Transverse colon (tissue), 4 donors: ENCODE measurements at regions not wholly inside any gene's neighbourhood (a gene's known extent, or its start where the extent isn't known, plus 50 kb on each side); places are given as distances from the start of the nearest gene placed in this dataset.

Source experiments
- DNase-seq: peaks from one replicate; pipeline ENCODE4 v3.0.0-alpha.2; 2019
- H3K27ac ChIP-seq, 4 donors: fragments of 200-600 bp; sonication (generic); 2 replicates each; pipeline ENCODE4 v1.5.1; 2016 to 2018; ENCODE audit warnings: inconsistent platforms in 4 of 4
- H3K27me3 ChIP-seq: fragments of 200-600 bp; sonication (generic); 2 replicates; pipeline ENCODE4 v1.5.1; 2017; ENCODE audit warnings: inconsistent platforms
- H3K36me3 ChIP-seq, 4 donors: fragments of 200-600 bp; sonication (generic); 2 replicates each; pipeline ENCODE4 v1.5.1; 2017 to 2019; ENCODE audit warnings: inconsistent platforms in 4 of 4
- H3K4me1 ChIP-seq, 4 donors: fragments of 200-600 bp; sonication (generic); 2 replicates each; pipeline ENCODE4 v1.5.1; 2017 to 2020; ENCODE audit warnings: inconsistent platforms in 4 of 4
- H3K4me3 ChIP-seq, 4 donors: fragments of 200-600 bp; sonication (generic); 1 replicate in 1 of 4; 2 replicates in 3 of 4; pipeline versions ENCODE4 v1.5.1 to v1.6.1; 2017 to 2019; ENCODE audit warnings: inconsistent platforms in 4 of 4
- H3K9me3 ChIP-seq, 2 donors: fragments of 200-600 bp; sonication (generic); 2 replicates each; pipeline ENCODE4 v1.5.1; 2017 to 2019; ENCODE audit warnings: inconsistent platforms in 2 of 2
- EP300 ChIP-seq: sonication (generic); formaldehyde crosslinking; IDR thresholded peaks from one replicate; pipeline ENCODE4 v1.6.1; 2017; ENCODE audit warnings: antibody characterized with exemption, low read depth
- POLR2A ChIP-seq: fragments of 450-650 bp; IDR thresholded peaks from one replicate; pipeline ENCODE4 v1.6.1; 2016; ENCODE audit warnings: antibody characterized with exemption, mild to moderate bottlenecking, moderate library complexity
- POLR2AphosphoS5 ChIP-seq, 3 donors: sonication (generic); formaldehyde crosslinking; IDR thresholded peaks; one replicate each; pipeline ENCODE4 v1.6.1; 2016; ENCODE audit warnings: antibody characterized with exemption in 3 of 3
- WGBS, 2 donors: methylation state at CpG; one replicate each; pipeline ENCODE4 v1.1.5; 2018; ENCODE audit warnings: low coverage in 1 of 2; 5-methylcytosine and 5-hydroxymethylcytosine counted together
- in situ Hi-C, 4 donors: fragments of 200-750 bp; cut with MboI; loops; one replicate each; pipeline versions ENCODE4 v1.15.0 to v1.15.1; 2017; ENCODE audit warnings: low sequenced_read_pairs in 3 of 4, low pct_ligation_motif_present in 1 of 4, low pct_unique_long_range_greater_than_20kb in 1 of 4
- intact Hi-C: fragments of 100-400 bp; cut with DNase I; formaldehyde crosslinking; loops from one replicate; pipeline ENCODE4 v1.15.1; 2023; ENCODE audit warnings: low total_unique reads
- TF ChIP-seq, protein P1 (sequence below), 5 experiments: fragments of 200-600 bp in 3 of 5; fragments of 450-650 bp in 2 of 5; sonication (generic) in 3 of 5; IDR thresholded peaks; 1 replicate in 2 of 5; 2 replicates in 3 of 5; pipeline ENCODE4 v1.5.1; 2016 to 2017; ENCODE audit warnings: antibody characterized with exemption in 5 of 5, inconsistent platforms in 3 of 5, mild to moderate bottlenecking in 2 of 5, moderate library complexity in 1 of 5

DNA sequence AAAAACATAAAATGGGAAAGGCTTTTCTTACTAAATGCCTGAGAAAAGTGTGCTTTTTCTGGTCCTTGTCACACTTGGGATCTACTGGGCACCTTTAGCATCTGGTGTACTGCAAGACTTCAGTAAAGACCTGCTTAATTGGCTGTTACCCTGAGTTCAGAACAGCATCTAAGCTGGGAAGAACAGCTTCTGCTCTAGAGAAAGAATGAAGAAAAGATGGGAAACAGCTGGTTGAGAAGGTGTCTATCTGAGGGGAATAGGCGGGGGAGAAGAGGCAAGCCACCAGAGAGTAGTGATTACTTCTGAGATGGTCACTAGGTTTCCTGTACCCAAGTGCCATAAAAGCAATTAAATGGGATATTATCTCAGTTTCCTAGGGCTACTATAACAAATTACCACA, 128.2 kb upstream of the SPACA1 start:
- intact Hi-C loops (no loop called here), in situ Hi-C loops (no loop called here)
- Histone ChIP-seq H3K9me3 (no peaks in the 10 kb centered on the region), H3K4me1 (no peaks in the 10 kb centered on the region), H3K4me3 (no peak overlapping the region), H3K36me3 (no peaks in the 10 kb centered on the region), H3K27ac (no peak overlapping the region), H3K27me3 (no peaks in the 10 kb centered on the region)
- TF ChIP-seq, protein P1, sequence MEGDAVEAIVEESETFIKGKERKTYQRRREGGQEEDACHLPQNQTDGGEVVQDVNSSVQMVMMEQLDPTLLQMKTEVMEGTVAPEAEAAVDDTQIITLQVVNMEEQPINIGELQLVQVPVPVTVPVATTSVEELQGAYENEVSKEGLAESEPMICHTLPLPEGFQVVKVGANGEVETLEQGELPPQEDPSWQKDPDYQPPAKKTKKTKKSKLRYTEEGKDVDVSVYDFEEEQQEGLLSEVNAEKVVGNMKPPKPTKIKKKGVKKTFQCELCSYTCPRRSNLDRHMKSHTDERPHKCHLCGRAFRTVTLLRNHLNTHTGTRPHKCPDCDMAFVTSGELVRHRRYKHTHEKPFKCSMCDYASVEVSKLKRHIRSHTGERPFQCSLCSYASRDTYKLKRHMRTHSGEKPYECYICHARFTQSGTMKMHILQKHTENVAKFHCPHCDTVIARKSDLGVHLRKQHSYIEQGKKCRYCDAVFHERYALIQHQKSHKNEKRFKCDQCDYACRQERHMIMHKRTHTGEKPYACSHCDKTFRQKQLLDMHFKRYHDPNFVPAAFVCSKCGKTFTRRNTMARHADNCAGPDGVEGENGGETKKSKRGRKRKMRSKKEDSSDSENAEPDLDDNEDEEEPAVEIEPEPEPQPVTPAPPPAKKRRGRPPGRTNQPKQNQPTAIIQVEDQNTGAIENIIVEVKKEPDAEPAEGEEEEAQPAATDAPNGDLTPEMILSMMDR (IDR thresholded peaks at IDR 0.05) = no peak
- TF ChIP-seq POLR2AphosphoS5 (IDR thresholded peaks at IDR 0.05) (no peak), EP300 (no peak), POLR2A (no peak)
- 75 to 93% methylated on average over 1 of the region's 1 CpG for WGBS, 2 donors
- no peak for DNase-seq

DNA sequence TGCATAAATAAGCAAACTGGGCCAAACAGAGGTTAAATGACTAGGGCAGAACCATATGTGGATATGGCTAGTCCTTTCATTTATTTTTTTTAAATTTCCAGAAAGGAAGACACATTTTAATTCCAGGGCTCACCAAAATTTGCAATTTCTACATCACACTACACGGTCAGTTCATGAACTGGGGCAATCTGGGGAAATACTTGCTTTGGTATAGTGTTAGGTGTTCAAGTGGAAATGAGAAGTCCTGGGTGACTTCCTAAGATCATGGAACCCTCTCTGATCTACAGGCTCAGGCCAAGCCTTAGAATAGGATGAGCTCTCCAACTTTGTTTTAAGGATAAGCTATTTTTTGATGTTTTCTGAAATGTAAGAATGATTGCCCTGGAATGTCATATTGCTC, 128.6 kb upstream of the SPACA1 start:
- Histone ChIP-seq H3K9me3 (no peaks in the 10 kb centered on the region), H3K27ac (no peak overlapping the region), H3K36me3 (no peaks in the 10 kb centered on the region), H3K4me3 (no peak overlapping the region), H3K27me3 (no peaks in the 10 kb centered on the region), H3K4me1 (no peaks in the 10 kb centered on the region)
- 95 to 100% methylated on average over 1 of the region's 1 CpG for WGBS, 2 donors
- no peak for DNase-seq
- intact Hi-C loops (no loop called here), in situ Hi-C loops (no loop called here)
- no peak for TF ChIP-seq EP300
- TF ChIP-seq, protein P1 (IDR thresholded peaks at IDR 0.05) = no peak
- TF ChIP-seq POLR2AphosphoS5 (IDR thresholded peaks at IDR 0.05) = no peak
- TF ChIP-seq POLR2A = no peak

DNA sequence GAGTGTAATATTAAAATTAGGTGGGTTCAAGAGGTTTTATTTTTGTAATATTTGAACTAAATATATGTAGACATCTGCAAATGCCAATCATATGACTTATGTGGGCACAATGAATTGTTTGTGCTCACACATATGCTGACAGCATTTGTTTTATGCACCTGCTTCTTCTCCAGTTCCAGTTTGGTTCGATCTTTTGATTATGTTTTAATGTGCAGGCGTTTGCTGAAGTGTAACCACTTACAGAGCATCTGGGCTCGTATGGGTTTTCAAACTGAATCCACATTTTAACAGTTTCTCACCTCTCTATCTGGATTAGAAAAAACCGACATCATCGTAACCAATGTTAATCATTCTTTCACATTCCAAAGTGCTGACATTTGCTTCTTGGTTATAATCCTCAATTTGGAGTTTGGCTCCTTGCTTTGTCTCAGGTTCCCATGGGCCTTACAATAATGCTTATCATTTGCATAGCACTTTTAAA, 129.1 kb upstream of the SPACA1 start:
- Histone ChIP-seq H3K4me1 (no peaks in the 10 kb centered on the region), H3K9me3 (no peaks in the 10 kb centered on the region), H3K27ac (no peak overlapping the region), H3K27me3 (no peaks in the 10 kb centered on the region), H3K4me3 (no peak overlapping the region), H3K36me3 (no peaks in the 10 kb centered on the region)
- in situ Hi-C loops = no loop called here
- intact Hi-C loops = no loop called here
- TF ChIP-seq, protein P1 (IDR thresholded peaks at IDR 0.05) = no peak
- DNase-seq = no peak
- 48 to 63% methylated on average over 5 of the region's 5 CpGs for WGBS, 2 donors

DNA sequence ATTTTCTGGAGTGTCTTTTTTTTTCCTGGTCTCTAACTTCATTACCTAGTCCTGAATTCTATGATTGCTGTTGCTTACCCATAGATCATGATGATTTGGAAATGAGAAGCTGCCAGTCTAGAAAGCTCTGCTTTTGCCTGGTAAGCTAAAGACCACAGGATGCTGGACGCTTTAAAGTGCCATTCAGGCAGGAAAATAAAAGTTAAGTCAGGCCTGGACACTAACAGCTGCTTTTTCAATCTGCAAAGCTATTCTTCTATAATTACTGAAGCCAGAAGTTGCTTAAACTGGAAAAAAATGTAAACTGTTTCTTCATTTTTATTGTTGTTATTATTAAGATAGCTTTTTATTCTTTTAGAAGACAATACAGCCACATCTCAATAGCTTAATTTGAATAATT, 129.8 kb upstream of the SPACA1 start:
- in situ Hi-C loops = no loop called here
- Histone ChIP-seq H3K27ac (no peak overlapping the region), H3K9me3 (no peaks in the 10 kb centered on the region)

More for the DNA sequence above, 129.8 kb upstream of the SPACA1 start:
- no peak for DNase-seq
- Histone ChIP-seq H3K4me1 (no peaks in the 10 kb centered on the region), H3K4me3 (no peak overlapping the region), H3K27me3 (no peaks in the 10 kb centered on the region), H3K36me3 (no peaks in the 10 kb centered on the region)
- 63 to 100% methylated on average over 1 of the region's 1 CpG for WGBS, 2 donors
- no peak for TF ChIP-seq POLR2A
- no peak for TF ChIP-seq EP300
- TF ChIP-seq POLR2AphosphoS5 (IDR thresholded peaks at IDR 0.05) = no peak
- TF ChIP-seq, protein P1 (IDR thresholded peaks at IDR 0.05) = no peak
- intact Hi-C loops = no loop called here
